Peyer's patch (tissue), 4 donors: ENCODE measurements at regions not wholly inside any gene's neighbourhood (a gene's known extent, or its start where the extent isn't known, plus 50 kb on each side); places are given as distances from the start of the nearest gene placed in this dataset.
A peak's percentile ranks its signal among the peaks of the same experiment; 100 is the strongest.

Source experiments
- POLR2A ChIP-seq, 2 donors: fragments of 450-650 bp; IDR thresholded peaks; one replicate each; pipeline ENCODE4 v1.5.1; 2017; ENCODE audit warnings: antibody characterized with exemption in 2 of 2, mild to moderate bottlenecking in 2 of 2, moderate library complexity in 2 of 2
- TF ChIP-seq, protein P1 (sequence below), 6 experiments: fragments of 450-650 bp in 4 of 6; fragments of 200-600 bp in 2 of 6; sonication (generic) in 1 of 6; IDR thresholded peaks; one replicate each; pipeline ENCODE4 v1.5.1; 2017 to 2019; ENCODE audit warnings: antibody characterized with exemption in 6 of 6, mild to moderate bottlenecking in 3 of 6, moderate library complexity in 1 of 6

GRCh38 chr1:98468111-98468717 lies 193.3 kb upstream of the SNX7 start:
- TF ChIP-seq, protein P1, sequence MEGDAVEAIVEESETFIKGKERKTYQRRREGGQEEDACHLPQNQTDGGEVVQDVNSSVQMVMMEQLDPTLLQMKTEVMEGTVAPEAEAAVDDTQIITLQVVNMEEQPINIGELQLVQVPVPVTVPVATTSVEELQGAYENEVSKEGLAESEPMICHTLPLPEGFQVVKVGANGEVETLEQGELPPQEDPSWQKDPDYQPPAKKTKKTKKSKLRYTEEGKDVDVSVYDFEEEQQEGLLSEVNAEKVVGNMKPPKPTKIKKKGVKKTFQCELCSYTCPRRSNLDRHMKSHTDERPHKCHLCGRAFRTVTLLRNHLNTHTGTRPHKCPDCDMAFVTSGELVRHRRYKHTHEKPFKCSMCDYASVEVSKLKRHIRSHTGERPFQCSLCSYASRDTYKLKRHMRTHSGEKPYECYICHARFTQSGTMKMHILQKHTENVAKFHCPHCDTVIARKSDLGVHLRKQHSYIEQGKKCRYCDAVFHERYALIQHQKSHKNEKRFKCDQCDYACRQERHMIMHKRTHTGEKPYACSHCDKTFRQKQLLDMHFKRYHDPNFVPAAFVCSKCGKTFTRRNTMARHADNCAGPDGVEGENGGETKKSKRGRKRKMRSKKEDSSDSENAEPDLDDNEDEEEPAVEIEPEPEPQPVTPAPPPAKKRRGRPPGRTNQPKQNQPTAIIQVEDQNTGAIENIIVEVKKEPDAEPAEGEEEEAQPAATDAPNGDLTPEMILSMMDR (IDR thresholded peaks at IDR 0.05): peak in 4 of 6 experiments; percentile 67 to 82 (median 80)
- TF ChIP-seq POLR2A (IDR thresholded peaks at IDR 0.05): no peak
